HG03103 (cell line): ENCODE measurements at regions not wholly inside any gene's neighbourhood (a gene's known extent, or its start where the extent isn't known, plus 50 kb on each side); places are given as distances from the start of the nearest gene placed in this dataset.

Experiments used
- ATAC-seq: cut with Tn5 transposase; IDR thresholded peaks from one replicate; pipeline ENCODE4 v1.9.1; 2021; ENCODE audit warnings: low read depth; ENCODE audit not compliant: unreplicated experiment

DNA sequence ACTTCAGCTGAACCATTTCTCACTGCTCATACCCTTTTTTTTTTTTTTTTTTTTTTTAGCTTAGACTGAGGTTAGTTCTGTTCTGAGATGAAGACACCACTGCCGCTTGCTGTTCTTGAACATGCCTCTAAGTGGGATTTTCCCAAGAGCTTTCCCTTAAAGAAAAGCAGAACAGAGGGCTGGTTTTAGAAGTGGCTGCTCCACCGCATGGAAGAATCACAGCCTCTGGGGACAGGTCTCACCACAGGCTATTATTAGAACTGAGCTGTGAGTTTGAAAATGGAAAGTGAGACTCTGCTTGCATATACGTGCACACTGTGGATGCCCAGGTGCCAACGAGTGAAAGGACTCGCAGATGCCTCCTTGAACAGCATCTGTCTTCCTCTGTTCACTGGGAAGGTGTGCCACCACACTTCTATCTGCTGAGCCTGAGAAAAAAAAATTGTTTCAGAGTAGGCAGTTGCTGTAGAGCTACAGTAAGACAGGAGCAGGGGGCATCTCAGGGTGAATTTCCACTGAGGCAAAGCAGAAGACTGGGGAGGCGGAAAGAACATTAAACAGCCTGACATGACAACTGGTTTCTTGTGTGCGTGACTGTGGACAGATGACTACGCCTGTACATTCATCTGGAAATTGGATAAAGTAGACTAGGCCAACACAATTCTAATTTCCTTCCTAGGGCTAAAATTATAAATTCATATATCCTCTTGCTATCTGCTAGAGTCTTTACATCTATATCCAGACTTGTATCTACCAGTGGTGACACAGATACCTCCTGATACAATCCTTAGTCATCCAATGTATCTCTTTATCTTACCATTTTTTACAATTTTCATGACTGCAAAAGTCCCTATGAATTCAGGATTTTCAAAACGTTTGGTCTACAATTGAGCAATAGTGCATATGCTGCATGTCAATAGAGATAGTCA is 1045.7 kb upstream of the CELF4 start:
- peak; percentile 75 for ATAC-seq

- no peak for ATAC-seq
Measured at GRCh38 chr18:38606841-38607240, 1041.2 kb upstream of the CELF4 start.

- no peak for ATAC-seq
Measured at GRCh38 chr18:38602341-38602740, 1036.7 kb upstream of the CELF4 start.

- ATAC-seq: no peak
Measured at GRCh38 chr18:38587571-38587970, 1022.0 kb upstream of the CELF4 start.

DNA sequence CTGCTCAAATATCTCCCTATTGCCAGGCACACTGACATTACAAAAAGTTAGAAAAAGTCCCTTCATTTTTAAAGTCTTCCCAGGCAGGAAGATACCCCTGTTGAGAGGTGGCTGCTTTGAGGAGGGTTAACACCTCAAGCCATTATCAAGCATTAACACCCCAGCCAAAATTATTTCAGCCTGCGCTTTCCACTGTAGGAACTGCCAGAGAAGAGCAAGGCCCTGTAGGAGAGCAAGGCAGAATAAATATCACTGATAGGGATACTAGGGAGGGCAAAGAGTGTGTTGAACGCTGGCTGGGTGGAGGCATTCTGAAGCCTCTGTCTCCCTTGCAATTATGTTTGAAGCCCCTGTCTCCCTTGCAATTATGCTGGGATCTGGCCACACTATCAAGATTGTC is 1020.7 kb upstream of the CELF4 start:
- no peak for ATAC-seq

DNA sequence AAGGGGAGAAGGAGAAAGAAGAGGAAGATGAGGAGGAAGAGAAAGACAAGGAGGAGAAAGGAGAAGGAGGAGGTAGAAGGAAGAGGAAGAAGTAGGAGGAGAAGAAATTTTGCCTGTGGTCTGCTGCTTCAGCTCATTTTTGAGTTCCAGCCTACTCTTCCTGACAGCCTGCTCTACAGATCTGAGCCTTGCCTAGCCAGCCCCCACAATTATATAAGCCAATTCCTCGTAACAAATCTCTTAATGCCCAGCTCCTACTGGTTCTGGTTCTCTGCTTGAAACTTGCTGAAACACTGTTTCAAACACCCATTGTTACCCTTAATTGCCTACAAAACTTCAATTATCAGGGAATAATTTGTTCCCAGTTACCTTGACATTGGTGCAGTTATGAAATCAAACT is 1014.2 kb upstream of the CELF4 start:
- no peak for ATAC-seq

DNA sequence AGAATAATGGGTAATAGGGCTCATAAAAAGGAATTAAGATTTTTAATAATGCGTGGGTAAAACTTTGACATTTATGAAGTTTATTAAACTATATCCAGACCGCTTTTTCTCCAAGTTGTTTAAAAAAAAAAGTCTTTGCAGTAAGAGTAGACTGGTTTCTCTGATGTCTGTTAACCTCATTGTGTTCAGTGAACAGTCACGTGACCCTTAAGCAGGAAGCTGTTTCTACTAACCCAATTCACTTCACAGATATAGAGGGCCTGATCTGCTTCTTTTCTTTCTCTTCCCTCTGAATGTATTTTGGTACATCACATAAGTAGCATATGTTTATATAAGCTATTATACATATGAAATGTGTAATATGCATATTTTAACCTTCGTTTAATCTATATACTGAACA is 1011.3 kb upstream of the CELF4 start:
- ATAC-seq: no peak

GRCh38 chr18:38576349-38576748 is 1010.8 kb upstream of the CELF4 start:
- ATAC-seq: no peak

DNA sequence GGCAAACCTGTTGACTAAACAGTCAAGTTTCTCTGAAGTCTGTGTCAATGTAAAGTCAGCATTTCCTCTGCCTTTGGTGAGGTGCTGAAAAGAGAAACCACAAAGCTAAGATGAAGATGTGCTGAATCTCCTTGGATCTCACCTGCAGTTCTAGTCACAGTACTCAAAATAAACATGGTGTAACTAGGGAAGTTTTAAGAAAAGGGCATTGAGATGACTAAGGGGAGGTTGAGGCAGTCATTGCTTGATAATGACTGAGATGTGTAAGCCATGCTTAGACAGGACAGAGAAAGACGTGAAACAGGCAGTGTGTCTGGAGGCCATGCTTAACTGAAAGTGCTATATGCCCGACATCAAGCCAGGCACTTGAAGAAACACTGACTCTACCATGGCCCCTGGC is 1010.0 kb upstream of the CELF4 start:
- ATAC-seq: no peak

- no peak for ATAC-seq
Measured at GRCh38 chr18:38575023-38575422, 1009.4 kb upstream of the CELF4 start.

- no peak for ATAC-seq
Measured at GRCh38 chr18:38572554-38573111, 1007.0 kb upstream of the CELF4 start.

- no peak for ATAC-seq
Measured at GRCh38 chr18:38571651-38572050, 1006.1 kb upstream of the CELF4 start.

- ATAC-seq: no peak
Measured at GRCh38 chr18:38565513-38565912, 999.9 kb upstream of the CELF4 start.

GRCh38 chr18:38563396-38563980 is 997.9 kb upstream of the CELF4 start:
- no peak for ATAC-seq

DNA sequence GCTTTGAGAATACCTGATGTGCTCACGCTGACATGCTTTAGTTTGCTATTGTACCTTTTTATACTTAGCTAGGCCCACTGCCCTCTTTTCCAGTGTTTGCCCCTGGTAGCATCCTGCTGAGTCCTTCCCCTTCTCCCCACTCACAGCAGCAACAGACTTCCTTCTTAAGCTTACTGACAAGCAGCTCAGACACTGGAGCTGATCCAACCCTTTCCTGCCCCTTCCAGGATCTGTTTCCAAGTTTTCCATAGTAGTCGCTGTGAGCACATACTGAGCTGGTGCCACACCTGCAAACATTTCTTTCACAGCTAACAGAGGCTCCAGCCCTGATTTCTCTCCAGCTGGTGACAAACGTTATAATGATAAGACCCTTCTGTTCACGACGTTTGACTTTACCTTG is 991.4 kb upstream of the CELF4 start:
- no peak for ATAC-seq

GRCh38 chr18:38552732-38553321 is 987.2 kb upstream of the CELF4 start:
- no peak for ATAC-seq

DNA sequence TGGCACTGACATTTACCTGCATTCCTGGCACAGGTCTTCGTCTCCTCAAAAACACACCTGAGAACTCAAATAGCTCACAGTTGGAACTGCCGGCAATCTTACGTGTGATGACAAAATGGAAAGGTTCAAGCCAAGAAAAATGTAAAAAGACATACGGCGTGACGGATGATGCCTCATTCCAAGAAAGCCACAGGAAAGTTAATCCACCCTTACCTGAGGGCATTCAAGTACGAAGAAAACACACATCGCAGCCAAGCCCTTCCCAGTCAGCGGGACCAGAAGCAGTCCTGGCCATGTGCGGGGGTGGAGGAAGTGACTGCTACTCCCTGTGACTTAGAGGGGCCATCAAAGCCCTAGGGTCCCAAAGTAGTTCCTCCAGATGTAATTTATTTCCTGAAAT is 986.3 kb upstream of the CELF4 start:
- ATAC-seq: no peak

GRCh38 chr18:38545071-38545470 is 979.5 kb upstream of the CELF4 start:
- peak; percentile 61 for ATAC-seq

DNA sequence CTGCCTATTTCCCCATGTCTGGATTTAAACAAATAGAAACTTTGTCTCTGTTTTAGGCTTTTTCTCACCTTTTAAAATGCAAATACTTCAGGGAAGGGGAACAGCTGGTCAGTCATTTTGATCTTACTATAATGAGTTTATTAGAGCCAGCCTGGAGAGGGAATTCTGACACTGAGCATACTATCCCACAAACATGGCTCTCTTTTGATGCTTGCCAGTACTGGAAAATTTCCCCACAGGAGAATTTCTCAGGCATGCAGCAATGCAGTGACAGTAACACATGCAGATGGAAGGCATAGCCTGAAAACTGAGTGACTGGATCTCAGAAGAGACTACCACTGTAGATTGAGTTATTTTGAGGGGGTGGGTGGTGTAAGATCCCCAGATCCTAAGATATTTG is 974.3 kb upstream of the CELF4 start:
- ATAC-seq: no peak

DNA sequence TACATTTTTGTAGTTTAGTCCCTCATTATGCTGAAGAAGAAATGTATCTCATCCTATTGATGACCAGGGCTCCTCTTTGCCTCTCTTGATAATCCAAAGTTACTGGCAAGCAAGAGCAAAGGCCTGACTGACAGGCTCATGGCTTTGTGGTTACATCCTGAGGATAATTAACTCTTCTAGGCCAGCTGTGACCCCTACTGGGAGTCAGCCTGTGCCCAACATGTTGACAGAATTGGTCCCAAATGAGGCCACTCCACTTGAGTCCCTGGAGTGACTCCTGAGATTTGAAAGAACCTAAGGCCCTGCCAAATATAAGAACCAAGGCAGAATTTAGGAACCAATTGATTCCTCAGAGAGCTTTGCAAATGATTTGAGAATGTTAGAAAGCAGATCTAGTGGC is 973.8 kb upstream of the CELF4 start:
- ATAC-seq: no peak

DNA sequence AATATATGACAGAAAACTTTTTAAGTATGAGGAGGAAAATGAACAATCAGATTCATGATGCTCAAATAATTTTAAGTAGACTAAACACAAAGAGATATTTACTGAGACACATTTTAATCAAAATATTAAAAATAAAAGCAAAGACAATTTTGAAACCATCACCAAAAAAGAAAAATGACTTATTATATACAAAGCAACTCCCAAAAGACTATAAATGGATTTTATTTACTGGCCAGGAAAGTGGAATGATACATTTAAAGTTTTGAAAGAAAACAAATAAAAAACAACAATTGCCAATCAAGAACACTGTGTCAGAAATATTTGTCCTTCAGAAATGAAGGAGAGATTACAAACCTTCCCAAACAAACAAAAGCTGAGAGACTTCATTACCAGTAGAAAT is 968.5 kb upstream of the CELF4 start:
- ATAC-seq: no peak
